Activated naive CD4-positive, alpha-beta T cell treated with anti-CD3 and anti-CD28 coated beads for 36 hours (primary cell): ENCODE measurements at regions not wholly inside any gene's neighbourhood (a gene's known extent, or its start where the extent isn't known, plus 50 kb on each side); places are given as distances from the start of the nearest gene placed in this dataset.
"Not testable (repeated sequence)": the region's sequence is repeated elsewhere in the genome, so short reads cannot be mapped to it uniquely, and the experiment has no call there.

ENCODE experiments used
- CTCF ChIA-PET: fragments of 350-600 bp; sonication (Branson Sonifier 250); formaldehyde crosslinking; loops from one replicate; lab custom pipeline; 2021; ENCODE audit warnings: antibody characterized with exemption; lab: Charles Lee
- DNase-seq: peaks from one replicate; pipeline ENCODE4 v3.0.0-alpha.2; 2020
- H3K27ac Mint-ChIP-seq: one replicate; pipeline ENCODE4 v1.8.0; 2021; ENCODE audit warnings: mild to moderate bottlenecking, mixed read lengths
- H3K27me3 Mint-ChIP-seq: one replicate; pipeline ENCODE4 v1.8.0; 2021; ENCODE audit warnings: low read depth, mixed read lengths
- H3K36me3 Mint-ChIP-seq: one replicate; pipeline ENCODE4 v1.8.0; 2021; ENCODE audit warnings: low read depth, mixed read lengths
- H3K4me1 Mint-ChIP-seq: one replicate; pipeline ENCODE4 v1.8.0; 2021; ENCODE audit warnings: low read depth, mixed read lengths
- H3K4me3 Mint-ChIP-seq: one replicate; pipeline ENCODE4 v1.8.0; 2021; ENCODE audit warnings: mild to moderate bottlenecking, moderate library complexity, mixed read lengths
- H3K9me3 Mint-ChIP-seq: one replicate; pipeline ENCODE4 v1.8.0; 2021; ENCODE audit warnings: mixed read lengths
- intact Hi-C: fragments of 100-400 bp; cut with micrococcal nuclease; formaldehyde crosslinking; loops from one replicate; pipeline ENCODE4 v1.15.1; 2023

GRCh38 chr1:30458730-30459485 is 264.5 kb downstream of the MATN1 start:
- H3K4me3 Mint-ChIP-seq, H3K9me3 Mint-ChIP-seq, intact Hi-C loops, H3K4me1 Mint-ChIP-seq, DNase-seq, H3K27ac Mint-ChIP-seq, H3K27me3 Mint-ChIP-seq, CTCF ChIA-PET, H3K36me3 Mint-ChIP-seq: not testable (repeated sequence)

- no peak for DNase-seq
Measured at GRCh38 chr1:30452925-30453324, 270.5 kb downstream of the MATN1 start.

GRCh38 chr1:30452170-30452569 is 271.2 kb downstream of the MATN1 start:
- no peaks in the 10 kb centered on the region for H3K4me1 Mint-ChIP-seq
- H3K9me3 Mint-ChIP-seq, result no peaks in the 10 kb centered on the region
- no peaks in the 10 kb centered on the region for H3K36me3 Mint-ChIP-seq
- no peak for DNase-seq
- H3K27me3 Mint-ChIP-seq, result peaks cover 5% of the 10 kb centered on the region
- no peak overlapping the region for H3K27ac Mint-ChIP-seq
- CTCF ChIA-PET, result interaction anchor here (1.2 kb wide), 1 partner anchor 30 kb away, joined by 3 read pairs; no protein-coding TSS in a partner anchor
- H3K4me3 Mint-ChIP-seq, result no peak overlapping the region
- intact Hi-C loops, result no loop called here

More at GRCh38 chr1:30452925-30453324, 270.5 kb downstream of the MATN1 start:
- no peaks in the 10 kb centered on the region for H3K9me3 Mint-ChIP-seq
- intact Hi-C loops, result no loop called here
- H3K27me3 Mint-ChIP-seq, result no peaks in the 10 kb centered on the region
- H3K36me3 Mint-ChIP-seq, result no peaks in the 10 kb centered on the region
- H3K27ac Mint-ChIP-seq, result no peak overlapping the region
- H3K4me1 Mint-ChIP-seq, result no peaks in the 10 kb centered on the region
- CTCF ChIA-PET, result no interaction called here
- no peak overlapping the region for H3K4me3 Mint-ChIP-seq

DNA sequence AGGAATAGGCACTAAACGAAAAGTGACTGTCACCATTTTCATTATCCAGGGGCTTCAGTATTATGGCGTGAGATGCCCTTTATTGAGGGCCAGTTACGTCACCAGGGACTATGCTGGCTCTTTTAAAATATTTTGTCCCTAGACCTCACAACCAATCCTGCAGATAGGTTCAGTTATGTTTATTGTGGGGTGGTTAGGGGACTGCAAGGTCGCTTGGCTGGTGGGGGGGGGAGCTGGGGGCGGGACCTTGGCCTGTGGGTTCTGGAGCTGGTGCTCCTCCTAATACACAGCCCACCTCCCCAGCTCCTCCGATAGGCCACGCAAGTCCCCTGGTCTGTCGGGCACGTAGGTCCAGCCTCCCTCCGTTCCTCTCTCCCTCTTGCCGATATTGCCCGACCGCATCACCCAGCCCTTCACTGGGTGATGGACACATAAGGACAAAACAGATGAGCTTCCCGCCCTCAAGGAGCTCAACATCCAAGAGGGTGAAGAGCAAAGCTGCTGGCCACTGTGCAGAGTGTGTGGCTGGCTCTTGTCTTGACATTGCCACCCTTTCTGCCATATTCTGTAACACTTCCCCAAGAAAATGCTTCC is 271.8 kb downstream of the MATN1 start:
- H3K27me3 Mint-ChIP-seq, result peaks cover 10% of the 10 kb centered on the region
- DNase-seq, result no peak
- no peak overlapping the region for H3K27ac Mint-ChIP-seq
- no peaks in the 10 kb centered on the region for H3K4me1 Mint-ChIP-seq
- no peaks in the 10 kb centered on the region for H3K9me3 Mint-ChIP-seq
- no peak overlapping the region for H3K4me3 Mint-ChIP-seq
- CTCF ChIA-PET, result interaction anchor here (1.2 kb wide), 1 partner anchor 30 kb away, joined by 3 read pairs; no protein-coding TSS in a partner anchor
- no peaks in the 10 kb centered on the region for H3K36me3 Mint-ChIP-seq
- intact Hi-C loops, result no loop called here

GRCh38 chr1:30450818-30451233 is 272.6 kb downstream of the MATN1 start:
- DNase-seq, result no peak
- intact Hi-C loops, result no loop called here
- Mint-ChIP-seq H3K36me3 (no peaks in the 10 kb centered on the region), H3K9me3 (no peaks in the 10 kb centered on the region), H3K4me1 (no peaks in the 10 kb centered on the region), H3K4me3 (no peak overlapping the region), H3K27me3 (peaks cover 10% of the 10 kb centered on the region), H3K27ac (no peak overlapping the region)
- CTCF ChIA-PET, result no interaction called here

GRCh38 chr1:30450148-30450817 is 273.1 kb downstream of the MATN1 start:
- Mint-ChIP-seq H3K27me3 (peaks cover 10% of the 10 kb centered on the region), H3K4me1 (no peaks in the 10 kb centered on the region), H3K9me3 (no peaks in the 10 kb centered on the region), H3K36me3 (no peaks in the 10 kb centered on the region), H3K27ac (no peak overlapping the region), H3K4me3 (no peak overlapping the region)
- CTCF ChIA-PET, result no interaction called here
- intact Hi-C loops, result no loop called here
- no peak for DNase-seq

- no peak overlapping the region for H3K27ac Mint-ChIP-seq
- no peak overlapping the region for H3K4me3 Mint-ChIP-seq
- H3K27me3 Mint-ChIP-seq, result peaks cover 10% of the 10 kb centered on the region
- DNase-seq, result no peak
- H3K9me3 Mint-ChIP-seq, result no peaks in the 10 kb centered on the region
- intact Hi-C loops, result no loop called here
- no peaks in the 10 kb centered on the region for H3K4me1 Mint-ChIP-seq
- H3K36me3 Mint-ChIP-seq, result no peaks in the 10 kb centered on the region
- CTCF ChIA-PET, result no interaction called here
Measured at GRCh38 chr1:30449428-30450147, 273.8 kb downstream of the MATN1 start.

DNA sequence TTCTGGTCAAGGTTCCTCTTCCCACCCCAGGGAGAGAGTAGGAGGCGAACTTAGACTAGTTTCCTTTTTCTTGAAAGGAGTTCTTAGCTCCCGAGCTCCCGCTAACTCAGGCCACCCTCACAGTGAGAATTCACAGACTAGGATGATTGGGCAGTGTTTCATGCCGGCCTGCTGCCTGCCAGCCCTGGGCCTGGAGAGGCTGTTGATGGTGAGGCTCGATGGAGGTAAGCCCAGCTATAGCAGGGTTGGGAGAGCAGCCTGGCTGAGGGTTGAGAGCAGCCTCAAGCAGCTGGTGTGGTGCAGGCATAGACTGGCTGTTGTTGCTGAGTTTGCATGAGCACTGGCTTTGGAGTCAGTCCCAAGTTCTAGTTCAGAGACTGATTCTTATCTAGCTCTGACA is 274.4 kb downstream of the MATN1 start:
- no peaks in the 10 kb centered on the region for H3K4me1 Mint-ChIP-seq
- CTCF ChIA-PET, result no interaction called here

DNA sequence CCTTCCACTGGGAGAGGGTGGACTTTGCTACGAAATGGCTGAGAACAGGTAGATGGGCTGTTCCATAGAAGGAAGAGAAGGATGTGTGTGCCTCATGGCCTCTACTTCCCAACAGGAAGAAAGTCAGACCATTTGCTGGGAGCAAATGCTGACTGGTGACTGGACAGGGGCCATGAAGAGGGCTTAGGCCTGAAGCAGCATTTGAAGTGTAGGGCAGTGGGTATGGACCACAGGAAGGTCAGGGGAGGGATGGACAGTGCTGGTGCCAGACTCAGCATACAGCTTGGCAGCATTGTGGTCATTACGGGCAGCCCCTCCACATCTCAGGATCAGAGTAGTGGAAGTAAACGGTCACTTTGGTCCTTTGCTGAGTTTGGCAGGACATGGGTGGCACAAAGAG is 275.7 kb downstream of the MATN1 start:
- CTCF ChIA-PET, result no interaction called here
- H3K9me3 Mint-ChIP-seq, result peaks cover 3% of the 10 kb centered on the region
- no peaks in the 10 kb centered on the region for H3K4me1 Mint-ChIP-seq
- intact Hi-C loops, result no loop called here
- no peaks in the 10 kb centered on the region for H3K36me3 Mint-ChIP-seq
- no peak for DNase-seq
- peaks cover 10% of the 10 kb centered on the region for H3K27me3 Mint-ChIP-seq
- H3K27ac Mint-ChIP-seq, result no peak overlapping the region
- no peak overlapping the region for H3K4me3 Mint-ChIP-seq

More for the DNA sequence above, 274.4 kb downstream of the MATN1 start:
- Mint-ChIP-seq H3K27ac (no peak overlapping the region), H3K9me3 (peaks cover 3% of the 10 kb centered on the region), H3K27me3 (peaks cover 10% of the 10 kb centered on the region), H3K36me3 (no peaks in the 10 kb centered on the region), H3K4me3 (no peak overlapping the region)
- DNase-seq, result no peak
- intact Hi-C loops, result no loop called here

GRCh38 chr1:30447080-30447479 is 276.3 kb downstream of the MATN1 start:
- H3K27me3 Mint-ChIP-seq, result peaks cover 10% of the 10 kb centered on the region
- H3K27ac Mint-ChIP-seq, result no peak overlapping the region
- H3K4me1 Mint-ChIP-seq, result no peaks in the 10 kb centered on the region
- CTCF ChIA-PET, result no interaction called here
- DNase-seq, result no peak
- no peaks in the 10 kb centered on the region for H3K36me3 Mint-ChIP-seq
- intact Hi-C loops, result no loop called here
- no peak overlapping the region for H3K4me3 Mint-ChIP-seq
- peaks cover 3% of the 10 kb centered on the region for H3K9me3 Mint-ChIP-seq

GRCh38 chr1:30446508-30446907 is 276.9 kb downstream of the MATN1 start:
- no peak overlapping the region for H3K27ac Mint-ChIP-seq
- intact Hi-C loops, result no loop called here

DNA sequence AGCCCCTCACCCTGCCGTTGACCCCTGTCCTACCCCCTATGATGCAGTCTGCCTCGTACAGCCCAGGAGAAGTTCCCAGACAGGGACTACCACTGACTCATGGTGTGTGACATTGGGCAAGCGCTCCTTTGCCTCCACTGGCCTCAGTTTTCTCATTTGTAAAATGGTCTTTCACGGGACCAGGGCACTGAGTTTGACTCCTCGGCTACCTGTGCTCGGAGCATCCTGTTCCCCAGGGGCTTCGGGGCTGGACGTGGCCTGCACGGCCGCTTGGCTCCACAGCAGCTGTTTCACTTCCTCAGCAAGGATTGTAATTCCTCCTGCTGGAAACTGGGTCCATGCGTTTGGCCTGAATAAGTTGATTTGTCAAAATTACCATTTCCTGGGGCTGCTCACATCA is 277.3 kb downstream of the MATN1 start:
- Mint-ChIP-seq H3K9me3 (peaks cover 3% of the 10 kb centered on the region), H3K4me1 (no peaks in the 10 kb centered on the region), H3K36me3 (no peaks in the 10 kb centered on the region), H3K4me3 (no peak overlapping the region), H3K27ac (no peak overlapping the region), H3K27me3 (peaks cover 10% of the 10 kb centered on the region)
- intact Hi-C loops, result no loop called here
- CTCF ChIA-PET, result no interaction called here
- no peak for DNase-seq

More at GRCh38 chr1:30446508-30446907, 276.9 kb downstream of the MATN1 start:
- Mint-ChIP-seq H3K9me3 (peaks cover 3% of the 10 kb centered on the region), H3K36me3 (no peaks in the 10 kb centered on the region), H3K27me3 (peaks cover 10% of the 10 kb centered on the region), H3K4me3 (no peak overlapping the region), H3K4me1 (no peaks in the 10 kb centered on the region)
- no peak for DNase-seq
- CTCF ChIA-PET, result no interaction called here
